ENCODE measurements at regions not wholly inside any gene's neighbourhood (a gene's known extent, or its start where the extent isn't known, plus 50 kb on each side); places are given as distances from the start of the nearest gene placed in this dataset.

- no peaks in the 10 kb centered on the region; the same call in 1 of the 2 replicates for H3K27me3 Mint-ChIP-seq (ENCODE audit: low read depth)
- no CpG with 5 or more reads among the region's 6 CpGs for WGBS (ENCODE audit: extremely low coverage, insufficient read length, low lambda C conversion rate)
- Histone ChIP-seq H2BK15ac (ENCODE audit: low read depth, low read length) (no peak overlapping the region), H3K56ac (ENCODE audit: insufficient read length, low read depth, low read length) (no peak overlapping the region), H3K9ac (ENCODE audit: extremely low read depth, insufficient read length, low read length) (no peak overlapping the region), H3K23me2 (ENCODE audit: insufficient read length, low read depth, low read length, poor library complexity, severe bottlenecking) (no peaks in the 10 kb centered on the region), H3K14ac (ENCODE audit: insufficient read depth, low read length) (no peak overlapping the region), H3K18ac (ENCODE audit: insufficient read length, low read depth, low read length) (no peak overlapping the region), H3K4me2 (ENCODE audit: insufficient read depth, insufficient read length, low read length) (no peak overlapping the region), H2BK120ac (ENCODE audit: low read depth, low read length, poor library complexity, severe bottlenecking) (no peak overlapping the region), H3K9me3 (ENCODE audit: control insufficient read depth, low read depth, low read length) (no peaks in the 10 kb centered on the region), H2BK12ac (ENCODE audit: insufficient read length, low read depth, low read length) (no peak overlapping the region), H3K27ac (ENCODE audit: insufficient read length, low read depth, low read length) (no peak overlapping the region), H3K27me3 (ENCODE audit: insufficient read depth, low read length) (no peaks in the 10 kb centered on the region), H3T11ph (ENCODE audit: low read length) (no peak overlapping the region), H4K8ac (replicated peaks; ENCODE audit: insufficient read length, low read depth, low read length) (no peak overlapping the region), H3K4ac (ENCODE audit: low read depth, low read length) (no peak overlapping the region), H2BK5ac (ENCODE audit: insufficient read length, low read length) (no peak overlapping the region), H4K5ac (ENCODE audit: insufficient read length, low read depth, low read length) (no peak overlapping the region), H4K91ac (ENCODE audit: insufficient read length, low read depth, low read length) (no peak overlapping the region), H2AFZ (ENCODE audit: low read length) (no peak overlapping the region), H3K79me2 (ENCODE audit: insufficient read depth, low read length) (no peaks in the 10 kb centered on the region), H4K20me1 (ENCODE audit: control insufficient read depth, insufficient read depth, insufficient read length) (no peaks in the 10 kb centered on the region), H2AK5ac (ENCODE audit: insufficient read length, low read length) (no peak overlapping the region), H3K79me1 (ENCODE audit: insufficient read depth, low read depth, low read length, poor library complexity, severe bottlenecking) (no peaks in the 10 kb centered on the region), H2BK20ac (ENCODE audit: low read depth, low read length, poor library complexity, severe bottlenecking) (no peak overlapping the region), H3K4me1 (ENCODE audit: insufficient read depth, low read length) (peaks cover 2% of the 10 kb centered on the region; the same call in 1 of the 2 replicates), H3K23ac (ENCODE audit: insufficient read length, low read depth, low read length) (no peak overlapping the region)
- H3K36me3 Mint-ChIP-seq (ENCODE audit: insufficient read depth in 1 of 3, low read depth in 3 of 3) = no peaks in the 10 kb centered on the region
- H3K4me3 Mint-ChIP-seq = no peak overlapping the region
- no peak for TF ChIP-seq CTCF (conservative IDR thresholded peaks at IDR 0.05)
- no peaks in the 10 kb centered on the region for H3K9me3 Mint-ChIP-seq
- H3K4me1 Mint-ChIP-seq = peaks cover 15% of the 10 kb centered on the region in 2 experiments
- no peak overlapping the region for H3K27ac Mint-ChIP-seq
- DNase-seq = no peak
Measured at GRCh38 chr11:8784954-8785353, 102.4 kb downstream of the RPL27A start.

Measured in H9 (cell line).